Karpas-422 (cell line): ENCODE measurements at regions not wholly inside any gene's neighbourhood (a gene's known extent, or its start where the extent isn't known, plus 50 kb on each side); places are given as distances from the start of the nearest gene placed in this dataset.

ENCODE experiments used
- DNase-seq: peaks from one replicate; pipeline ENCODE4 v3.0.0-alpha.2; 2015
- H2AFZ ChIP-seq: fragments of 200-600 bp; sonication (generic); 2 replicates; pipeline ENCODE4 v1.6.1; 2014; ENCODE audit warnings: antibody characterized with exemption, low read length, mixed read lengths
- H3K27ac ChIP-seq: fragments of 200-600 bp; sonication (generic); 2 replicates; pipeline ENCODE4 v1.5.1; 2014; ENCODE audit warnings: mild to moderate bottlenecking, low read length, moderate library complexity
- H3K27me3 ChIP-seq: fragments of 200-600 bp; sonication (generic); 2 replicates; pipeline ENCODE4 v1.6.1; 2014; ENCODE audit warnings: low read length, mixed read lengths
- H3K36me3 ChIP-seq: fragments of 200-600 bp; sonication (generic); 2 replicates; pipeline ENCODE4 v1.6.1; 2014; ENCODE audit warnings: low read length, mixed read lengths; ENCODE audit not compliant: insufficient read depth
- H3K4me1 ChIP-seq: fragments of 200-600 bp; sonication (generic); 2 replicates; pipeline ENCODE4 v1.6.1; 2014; ENCODE audit warnings: mild to moderate bottlenecking, low read length, mixed read lengths
- H3K4me2 ChIP-seq: fragments of 200-600 bp; sonication (generic); 2 replicates; pipeline ENCODE4 v1.6.1; 2014; ENCODE audit warnings: low read length, low read depth, mild to moderate bottlenecking; ENCODE audit not compliant: poor library complexity, severe bottlenecking
- H3K4me3 ChIP-seq: fragments of 200-600 bp; sonication (generic); 2 replicates; pipeline ENCODE4 v1.5.1; 2014; ENCODE audit warnings: mild to moderate bottlenecking, antibody characterized with exemption, low read length, mixed read lengths
- H3K79me2 ChIP-seq: fragments of 200-600 bp; sonication (generic); 2 replicates; pipeline ENCODE4 v1.6.1; 2014; ENCODE audit warnings: mild to moderate bottlenecking, low read length, mixed read lengths
- H3K9ac ChIP-seq: fragments of 200-600 bp; sonication (generic); 2 replicates; pipeline ENCODE4 v1.6.0; 2014; ENCODE audit warnings: low read length
- H3K9me2 ChIP-seq: fragments of 200-600 bp; sonication (generic), shearing (Covaris generic); replicated peaks from 2 replicates; pipeline ENCODE4 v1.6.0; 2014; ENCODE audit warnings: mild to moderate bottlenecking, low read length, moderate library complexity; ENCODE audit not compliant: insufficient read depth
- H3K9me3 ChIP-seq: fragments of 300-700, 200-600 bp; sonication (generic); 2 replicates; pipeline ENCODE4 v1.6.1; 2014; ENCODE audit warnings: low read length, mixed read lengths
- H4K20me1 ChIP-seq: fragments of 200-600 bp; sonication (generic); 2 replicates; pipeline ENCODE4 v1.6.1; 2014; ENCODE audit warnings: mild to moderate bottlenecking, antibody characterized with exemption, low read length, low read depth; ENCODE audit not compliant: insufficient read depth

- Histone ChIP-seq H3K4me3 (no peak overlapping the region), H3K36me3 (no peaks in the 10 kb centered on the region), H3K4me2 (no peak overlapping the region), H3K27ac (no peak overlapping the region), H3K9me2 (no peaks in the 10 kb centered on the region), H3K27me3 (no peaks in the 10 kb centered on the region), H3K4me1 (peaks cover 44% of the 10 kb centered on the region), H3K9ac (no peak overlapping the region), H3K9me3 (no peaks in the 10 kb centered on the region), H3K79me2 (no peaks in the 10 kb centered on the region), H4K20me1 (no peaks in the 10 kb centered on the region), H2AFZ (no peak overlapping the region)
- no peak for DNase-seq
Measured at GRCh38 chr21:43364261-43364510, 62.7 kb downstream of the SIK1 start.

- DNase-seq = no peak
- H4K20me1 ChIP-seq = no peaks in the 10 kb centered on the region
- H3K79me2 ChIP-seq = no peaks in the 10 kb centered on the region
- H3K27ac ChIP-seq = no peak overlapping the region
- no peak overlapping the region for H3K4me2 ChIP-seq
- no peaks in the 10 kb centered on the region for H3K9me2 ChIP-seq
- no peak overlapping the region for H2AFZ ChIP-seq
- H3K4me3 ChIP-seq = no peak overlapping the region
- peaks cover 44% of the 10 kb centered on the region for H3K4me1 ChIP-seq
- H3K9me3 ChIP-seq = no peaks in the 10 kb centered on the region
- H3K9ac ChIP-seq = no peak overlapping the region
- no peaks in the 10 kb centered on the region for H3K27me3 ChIP-seq
- no peaks in the 10 kb centered on the region for H3K36me3 ChIP-seq
Measured at GRCh38 chr21:43363506-43364260, 63.2 kb downstream of the SIK1 start.

GRCh38 chr21:43362915-43363314 lies 64.0 kb downstream of the SIK1 start:
- Histone ChIP-seq H3K27me3 (no peaks in the 10 kb centered on the region), H3K9ac (peak overlapping the region; percentile 75), H3K9me2 (no peaks in the 10 kb centered on the region), H3K9me3 (no peaks in the 10 kb centered on the region), H3K4me1 (peaks cover 44% of the 10 kb centered on the region), H3K27ac (no peak overlapping the region), H3K36me3 (no peaks in the 10 kb centered on the region), H3K4me3 (peak overlapping the region; percentile 64; the same call in 1 of the 2 replicates), H3K79me2 (no peaks in the 10 kb centered on the region), H3K4me2 (peak overlapping the region; percentile 79), H2AFZ (no peak overlapping the region), H4K20me1 (no peaks in the 10 kb centered on the region)
- DNase-seq = no peak

- peak overlapping the region; percentile 84; the same call in 1 of the 2 replicates for H2AFZ ChIP-seq
Measured at GRCh38 chr21:43362321-43362791, 64.6 kb downstream of the SIK1 start.

GRCh38 chr21:43361493-43362296 lies 65.2 kb downstream of the SIK1 start:
- H3K79me2 ChIP-seq = no peaks in the 10 kb centered on the region
- peak; percentile 84 for DNase-seq
- peak overlapping the region; percentile 85 for H3K27ac ChIP-seq
- no peaks in the 10 kb centered on the region for H3K36me3 ChIP-seq
- H3K9me3 ChIP-seq = no peaks in the 10 kb centered on the region
- H3K9ac ChIP-seq = peak overlapping the region; percentile 75
- no peaks in the 10 kb centered on the region for H3K9me2 ChIP-seq
- peaks cover 45% of the 10 kb centered on the region for H3K4me1 ChIP-seq
- H4K20me1 ChIP-seq = no peaks in the 10 kb centered on the region
- H2AFZ ChIP-seq = peak overlapping the region; percentile 84; the same call in 1 of the 2 replicates
- H3K4me3 ChIP-seq = peak overlapping the region; percentile 64
- H3K27me3 ChIP-seq = no peaks in the 10 kb centered on the region
- peak overlapping the region; percentile 79 for H3K4me2 ChIP-seq

More at GRCh38 chr21:43362321-43362791, 64.6 kb downstream of the SIK1 start:
- H3K4me1 ChIP-seq = peaks cover 44% of the 10 kb centered on the region
- H3K9me3 ChIP-seq = no peaks in the 10 kb centered on the region
- H3K9me2 ChIP-seq = no peaks in the 10 kb centered on the region
- peak overlapping the region; percentile 75 for H3K9ac ChIP-seq
- H3K27me3 ChIP-seq = no peaks in the 10 kb centered on the region
- H3K36me3 ChIP-seq = no peaks in the 10 kb centered on the region
- peak overlapping the region; percentile 85 for H3K27ac ChIP-seq
- no peaks in the 10 kb centered on the region for H4K20me1 ChIP-seq
- no peaks in the 10 kb centered on the region for H3K79me2 ChIP-seq
- peak overlapping the region; percentile 79 for H3K4me2 ChIP-seq
- peak overlapping the region; percentile 64 for H3K4me3 ChIP-seq
- peak; percentile 85 for DNase-seq

GRCh38 chr21:43361127-43361492 lies 65.8 kb downstream of the SIK1 start:
- peaks cover 51% of the 10 kb centered on the region for H3K4me1 ChIP-seq
- H3K36me3 ChIP-seq = no peaks in the 10 kb centered on the region
- peak overlapping the region; percentile 79 for H3K4me2 ChIP-seq
- no peaks in the 10 kb centered on the region for H3K79me2 ChIP-seq
- H3K27me3 ChIP-seq = no peaks in the 10 kb centered on the region
- H4K20me1 ChIP-seq = no peaks in the 10 kb centered on the region
- peak overlapping the region; percentile 75 for H3K9ac ChIP-seq
- H3K9me3 ChIP-seq = no peaks in the 10 kb centered on the region
- no peaks in the 10 kb centered on the region for H3K9me2 ChIP-seq
- H3K4me3 ChIP-seq = peak overlapping the region; percentile 64
- H3K27ac ChIP-seq = peak overlapping the region; percentile 85
- no peak overlapping the region for H2AFZ ChIP-seq
- DNase-seq = peak; percentile 63

- H3K4me2 ChIP-seq = peak overlapping the region; percentile 79
- H3K4me1 ChIP-seq = peaks cover 56% of the 10 kb centered on the region
- H3K4me3 ChIP-seq = peak overlapping the region; percentile 64; the same call in 1 of the 2 replicates
Measured at GRCh38 chr21:43360441-43361126, 66.3 kb downstream of the SIK1 start.

More at GRCh38 chr21:43360441-43361126, 66.3 kb downstream of the SIK1 start:
- H3K27ac ChIP-seq = no peak overlapping the region
- peak overlapping the region; percentile 75; the same call in 1 of the 2 replicates for H3K9ac ChIP-seq
- no peak overlapping the region for H2AFZ ChIP-seq
- H3K9me2 ChIP-seq = no peaks in the 10 kb centered on the region
- no peaks in the 10 kb centered on the region for H3K27me3 ChIP-seq
- H3K9me3 ChIP-seq = no peaks in the 10 kb centered on the region
- no peaks in the 10 kb centered on the region for H3K36me3 ChIP-seq
- no peaks in the 10 kb centered on the region for H3K79me2 ChIP-seq
- no peak for DNase-seq
- H4K20me1 ChIP-seq = no peaks in the 10 kb centered on the region
